Parathyroid adenoma (tissue), 2 donors: ENCODE measurements at regions not wholly inside any gene's neighbourhood (a gene's known extent, or its start where the extent isn't known, plus 50 kb on each side); places are given as distances from the start of the nearest gene placed in this dataset.

Experiments used
- H2AFZ ChIP-seq: fragments of 300-600 bp; sonication (generic); one replicate; pipeline ENCODE4 v1.7.0; 2017; ENCODE audit warnings: antibody characterized with exemption, mild to moderate bottlenecking
- H3K27ac ChIP-seq: fragments of 300-600 bp; sonication (generic); one replicate; pipeline ENCODE4 v1.7.0; 2017
- H3K27me3 ChIP-seq: fragments of 300-600 bp; sonication (generic); one replicate; pipeline ENCODE4 v1.7.0; 2017; ENCODE audit warnings: low read length; ENCODE audit not compliant: control insufficient read depth, insufficient read depth
- H3K36me3 ChIP-seq: fragments of 300-600 bp; sonication (generic); one replicate; pipeline ENCODE4 v1.7.0; 2017; ENCODE audit warnings: low read length; ENCODE audit not compliant: control insufficient read depth, insufficient read depth
- H3K4me1 ChIP-seq: fragments of 300-600 bp; sonication (generic); one replicate; pipeline ENCODE4 v1.7.0; 2017; ENCODE audit warnings: control low read depth
- H3K4me2 ChIP-seq: fragments of 300-600 bp; sonication (generic); one replicate; pipeline ENCODE4 v1.7.0; 2017; ENCODE audit warnings: low read length
- H3K4me3 ChIP-seq: fragments of 300-600 bp; sonication (generic); one replicate; pipeline ENCODE4 v1.7.0; 2017; ENCODE audit warnings: low read depth, low read length
- H3K79me2 ChIP-seq: fragments of 300-600 bp; sonication (generic); one replicate; pipeline ENCODE4 v1.7.0; 2017; ENCODE audit warnings: control low read depth
- H3K9ac ChIP-seq: fragments of 300-600 bp; sonication (generic); one replicate; pipeline ENCODE4 v1.7.0; 2017; ENCODE audit warnings: mild to moderate bottlenecking
- H3K9me3 ChIP-seq: fragments of 300-600 bp; sonication (generic); one replicate; pipeline ENCODE4 v1.7.0; 2017; ENCODE audit warnings: low read length; ENCODE audit not compliant: control insufficient read depth
- CTCF ChIP-seq: fragments of 300-600 bp; sonication (generic); IDR thresholded peaks from one replicate; pipeline ENCODE4 v1.7.0; 2017; ENCODE audit warnings: antibody characterized with exemption, mild to moderate bottlenecking
- donor health status: primary hyperparathyroidism.

GRCh38 chr6:120894077-120894476, 440.2 kb downstream of the TBC1D32 start:
- Histone ChIP-seq H3K36me3 (no peaks in the 10 kb centered on the region), H3K27ac (no peak overlapping the region), H3K9me3 (no peaks in the 10 kb centered on the region), H2AFZ (no peak overlapping the region), H3K79me2 (no peaks in the 10 kb centered on the region), H3K4me2 (no peak overlapping the region), H3K4me3 (no peak overlapping the region), H3K9ac (no peak overlapping the region), H3K4me1 (no peaks in the 10 kb centered on the region), H3K27me3 (no peaks in the 10 kb centered on the region)
- no peak for TF ChIP-seq CTCF

DNA sequence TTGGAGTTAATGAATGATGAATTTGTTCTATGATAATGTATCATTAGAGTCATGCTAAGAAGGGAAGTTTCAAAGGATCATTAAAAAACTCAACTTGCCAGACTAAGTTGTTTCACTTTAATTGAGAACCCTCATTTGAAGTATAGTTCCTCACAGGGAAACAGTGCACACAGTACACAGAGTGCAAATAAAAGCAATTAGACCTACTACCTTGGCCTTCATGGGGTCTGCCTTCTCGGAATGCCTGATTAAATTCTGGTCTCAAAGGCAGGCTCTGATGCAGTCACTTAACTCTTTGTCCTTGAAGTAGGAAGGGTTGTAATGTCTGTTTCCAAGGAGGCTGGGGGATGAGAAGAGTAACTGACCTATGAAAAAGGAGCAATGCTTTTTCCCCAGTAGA, 457.3 kb downstream of the TBC1D32 start:
- no peak overlapping the region for H3K9ac ChIP-seq
- H3K4me3 ChIP-seq, result no peak overlapping the region
- no peak for TF ChIP-seq CTCF
- no peaks in the 10 kb centered on the region for H3K36me3 ChIP-seq
- H3K4me2 ChIP-seq, result no peak overlapping the region
- no peaks in the 10 kb centered on the region for H3K4me1 ChIP-seq
- H3K27ac ChIP-seq, result no peak overlapping the region
- H2AFZ ChIP-seq, result no peak overlapping the region
- no peaks in the 10 kb centered on the region for H3K79me2 ChIP-seq
- no peaks in the 10 kb centered on the region for H3K9me3 ChIP-seq
- no peaks in the 10 kb centered on the region for H3K27me3 ChIP-seq

DNA sequence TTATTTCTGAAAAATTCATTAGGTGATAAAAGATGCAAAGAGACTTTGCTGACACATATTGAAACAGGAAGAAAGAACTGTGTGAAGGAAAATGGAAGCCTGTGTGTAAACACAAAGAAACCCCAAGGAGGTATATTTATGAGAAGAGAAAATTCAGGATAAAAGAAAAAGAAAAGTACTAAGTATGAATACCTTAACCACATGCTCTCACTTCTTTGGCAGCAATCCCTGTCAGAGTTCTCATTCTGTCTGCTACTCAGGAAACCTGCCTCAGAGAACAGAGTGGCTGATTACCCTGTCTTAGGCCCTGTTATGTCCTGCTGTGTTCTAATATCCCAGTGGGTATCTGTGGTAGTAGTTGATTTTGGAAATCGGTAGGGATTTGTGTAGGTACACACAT, 457.9 kb downstream of the TBC1D32 start:
- no peaks in the 10 kb centered on the region for H3K36me3 ChIP-seq
- H3K27me3 ChIP-seq, result no peaks in the 10 kb centered on the region
- no peaks in the 10 kb centered on the region for H3K9me3 ChIP-seq

GRCh38 chr6:120875900-120876299, 458.4 kb downstream of the TBC1D32 start:
- Histone ChIP-seq H3K4me2 (no peak overlapping the region), H3K27ac (no peak overlapping the region), H3K9ac (no peak overlapping the region), H3K79me2 (no peaks in the 10 kb centered on the region), H3K4me1 (no peaks in the 10 kb centered on the region), H3K4me3 (no peak overlapping the region), H2AFZ (no peak overlapping the region), H3K9me3 (no peaks in the 10 kb centered on the region), H3K36me3 (no peaks in the 10 kb centered on the region), H3K27me3 (no peaks in the 10 kb centered on the region)
- no peak for TF ChIP-seq CTCF

More for the DNA sequence above, 457.9 kb downstream of the TBC1D32 start:
- H2AFZ ChIP-seq, result no peak overlapping the region
- H3K27ac ChIP-seq, result no peak overlapping the region
- no peak overlapping the region for H3K9ac ChIP-seq
- H3K79me2 ChIP-seq, result no peaks in the 10 kb centered on the region
- no peak overlapping the region for H3K4me3 ChIP-seq
- H3K4me1 ChIP-seq, result no peaks in the 10 kb centered on the region
- TF ChIP-seq CTCF, result no peak
- H3K4me2 ChIP-seq, result no peak overlapping the region

DNA sequence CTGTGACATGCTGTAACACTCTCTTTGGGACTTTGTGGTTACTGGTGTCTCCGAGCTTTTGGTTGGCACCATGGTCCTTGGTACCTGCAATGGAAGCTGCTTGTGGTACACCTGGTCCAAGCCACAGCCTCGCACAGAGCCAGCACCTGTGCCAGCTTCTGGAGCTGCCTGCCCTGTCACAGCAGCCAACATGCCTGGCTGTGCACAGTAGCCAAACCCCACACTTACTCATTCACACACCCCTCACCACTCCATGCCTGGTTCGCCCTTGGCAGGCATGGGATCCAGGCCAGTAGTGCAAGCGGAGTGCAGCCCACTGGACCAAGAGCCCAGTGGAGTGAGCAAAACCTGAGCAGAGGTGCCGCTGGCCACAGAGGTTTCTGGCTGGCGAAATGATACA, 459.9 kb downstream of the TBC1D32 start:
- no peak for TF ChIP-seq CTCF
- Histone ChIP-seq H3K36me3 (no peaks in the 10 kb centered on the region), H3K27ac (no peak overlapping the region), H3K9ac (no peak overlapping the region), H3K79me2 (no peaks in the 10 kb centered on the region), H3K27me3 (no peaks in the 10 kb centered on the region), H3K4me2 (no peak overlapping the region), H3K4me3 (no peak overlapping the region), H3K9me3 (no peaks in the 10 kb centered on the region), H3K4me1 (no peaks in the 10 kb centered on the region), H2AFZ (no peak overlapping the region)
